ENCODE measurements at regions not wholly inside any gene's neighbourhood (a gene's known extent, or its start where the extent isn't known, plus 50 kb on each side); places are given as distances from the start of the nearest gene placed in this dataset.
"Not testable (repeated sequence)": the region's sequence is repeated elsewhere in the genome, so short reads cannot be mapped to it uniquely, and the experiment has no call there.

DNA sequence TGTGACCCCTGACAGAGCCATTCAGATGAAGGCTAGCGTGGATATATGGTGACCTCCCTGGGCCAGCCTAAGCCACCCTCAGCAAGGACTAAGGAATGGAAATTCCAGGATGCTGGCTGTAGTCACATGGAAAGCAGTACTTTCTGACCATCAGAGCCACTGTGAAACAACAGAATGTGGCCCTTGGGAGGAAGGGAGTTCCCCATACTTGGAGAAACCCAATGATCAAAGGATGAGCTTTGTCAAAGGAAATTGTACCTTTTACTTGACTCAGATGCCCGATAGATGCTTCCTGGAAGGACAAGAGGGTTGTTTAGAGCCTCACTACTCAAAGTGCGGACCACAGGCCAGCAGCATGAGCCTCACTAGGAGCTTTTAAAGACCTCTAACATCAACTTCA is 484.5 kb upstream of the PROK2 start:
- no peak for DNase-seq

GRCh38 chr3:72266921-72267524 is 482.1 kb upstream of the PROK2 start:
- DNase-seq, result not testable (repeated sequence)

- no peak for DNase-seq
Observed at GRCh38 chr3:72266016-72266370, 481.0 kb upstream of the PROK2 start.

GRCh38 chr3:72265256-72266015 is 480.5 kb upstream of the PROK2 start:
- DNase-seq, result no peak

- no peak for DNase-seq
Observed at GRCh38 chr3:72263223-72263990, 478.5 kb upstream of the PROK2 start.

GRCh38 chr3:72262736-72263135 is 477.8 kb upstream of the PROK2 start:
- DNase-seq, result no peak

DNA sequence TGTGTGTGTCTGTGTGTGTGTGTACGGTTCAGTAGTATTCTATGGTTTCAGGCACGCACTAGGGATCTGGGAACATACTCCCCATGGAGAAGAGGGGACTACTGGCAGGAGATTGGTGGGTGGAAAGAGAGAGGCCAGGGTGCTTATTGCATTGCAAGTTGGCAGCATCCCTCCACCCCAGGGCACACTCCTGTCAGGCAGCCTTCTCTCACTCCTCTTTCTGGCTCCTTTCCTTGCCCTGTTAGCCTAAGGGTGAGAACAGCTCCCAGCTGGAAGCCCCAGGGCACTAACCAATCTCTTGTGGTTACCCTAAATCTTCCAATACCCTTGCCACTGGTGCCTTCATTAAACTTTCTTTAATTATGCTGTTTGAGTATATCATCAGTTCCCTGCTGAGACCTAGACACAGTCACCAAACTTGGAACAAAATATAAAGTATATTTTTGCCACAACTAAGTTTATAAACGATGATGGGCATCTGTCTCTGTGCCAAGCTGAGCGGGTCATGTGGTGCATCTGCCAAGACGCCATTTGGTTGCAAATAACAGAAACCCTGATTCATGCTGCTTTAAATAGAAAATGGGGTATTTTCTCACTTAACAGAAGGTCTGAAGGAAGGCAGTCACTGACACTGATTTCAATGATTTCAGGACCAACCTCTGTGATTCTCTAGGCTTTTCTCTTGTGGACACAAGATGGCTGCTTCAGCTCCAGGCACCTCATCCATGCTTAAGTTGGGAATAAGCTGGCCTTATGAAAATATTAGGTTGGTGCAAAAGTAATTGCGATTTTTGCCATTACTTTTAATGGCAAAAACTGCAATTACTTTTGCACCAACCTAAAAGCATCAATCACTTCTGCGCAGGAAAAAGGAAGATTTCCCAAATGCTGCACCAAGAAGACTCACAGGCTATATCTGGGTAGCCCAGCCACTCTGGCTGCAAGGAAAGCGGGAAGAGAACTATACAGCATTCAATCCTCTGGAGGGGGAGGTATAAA is 476.9 kb upstream of the PROK2 start:
- no peak for DNase-seq

GRCh38 chr3:72260588-72260910 is 475.6 kb upstream of the PROK2 start:
- no peak for DNase-seq

DNA sequence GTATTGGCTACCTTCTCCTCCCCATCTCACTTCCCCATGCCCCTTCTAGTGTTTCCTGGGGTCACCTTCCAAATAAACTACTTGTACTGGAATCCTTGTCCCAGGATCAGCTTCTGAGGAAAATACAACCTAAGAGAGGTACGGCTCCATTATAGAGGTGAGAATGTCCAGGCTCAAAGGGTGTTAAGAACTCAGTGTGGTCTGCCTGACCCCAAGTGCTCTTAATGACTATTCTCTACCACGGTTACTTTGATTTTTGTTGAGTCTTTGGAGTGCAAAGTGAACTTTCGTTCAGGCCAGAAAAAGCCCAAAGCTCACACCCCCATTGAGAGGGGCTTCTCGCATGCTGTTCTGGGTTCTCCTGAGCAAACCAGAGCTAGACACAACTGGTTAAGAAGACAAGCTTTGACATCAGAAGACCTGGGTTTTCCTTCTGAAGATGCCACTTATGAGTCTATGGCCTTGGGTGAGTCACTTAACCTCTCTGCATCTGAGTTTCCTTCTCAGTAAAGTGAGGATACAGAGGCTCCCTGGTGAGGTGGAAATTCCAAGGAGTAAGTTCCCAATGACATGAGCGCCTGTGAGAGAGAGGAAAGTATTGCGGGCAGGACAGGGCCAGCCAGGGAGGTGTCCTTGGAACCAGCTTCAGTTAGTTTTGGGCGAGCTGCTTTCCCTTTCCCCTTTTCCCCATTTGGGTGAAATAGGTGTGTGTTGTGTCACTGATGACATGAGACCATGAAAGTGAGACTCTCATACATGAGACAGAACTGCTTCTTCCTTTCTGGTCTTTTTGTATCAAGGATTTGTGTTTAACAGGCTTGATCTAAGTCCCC is 475.0 kb upstream of the PROK2 start:
- DNase-seq, result no peak

DNA sequence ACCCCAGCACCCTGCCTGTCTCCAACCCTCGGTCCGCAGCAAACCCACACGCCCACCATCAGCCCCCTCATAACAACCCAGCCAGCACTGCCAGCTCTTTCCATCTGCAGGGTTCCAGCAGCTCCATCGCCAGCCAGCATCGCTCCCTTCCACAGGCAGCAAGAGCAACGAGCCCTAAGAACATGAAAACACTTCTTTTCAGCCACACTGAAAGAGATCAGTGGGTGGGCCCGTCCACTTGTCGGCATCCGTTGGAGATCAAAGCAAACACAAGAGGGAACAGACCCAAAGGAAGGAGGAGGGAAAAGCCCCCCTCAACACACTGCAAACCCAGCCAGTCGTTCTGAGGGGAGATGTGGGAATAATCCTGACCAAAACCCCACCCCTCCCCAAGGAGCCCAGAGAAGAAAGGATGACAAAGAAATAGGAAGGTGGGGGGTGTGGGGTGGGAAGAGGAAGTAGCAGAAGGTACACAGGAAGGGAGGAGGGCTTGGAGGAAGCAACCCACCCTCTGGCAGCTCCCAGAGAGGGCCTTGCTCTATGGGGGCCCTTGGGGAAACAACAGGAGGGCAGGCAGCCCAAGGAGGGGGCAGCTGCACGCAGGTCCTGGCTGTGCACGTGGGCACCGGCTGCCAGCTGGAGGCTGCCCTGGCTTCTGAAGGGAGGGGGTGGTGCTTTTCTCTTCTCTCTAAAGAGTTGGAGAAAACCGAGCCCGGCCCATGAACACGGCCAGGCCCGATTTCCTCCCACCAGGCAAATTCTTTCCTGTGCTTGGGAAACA is 473.6 kb upstream of the PROK2 start:
- no peak for DNase-seq

GRCh38 chr3:72257738-72258137 is 472.8 kb upstream of the PROK2 start:
- no peak for DNase-seq

DNA sequence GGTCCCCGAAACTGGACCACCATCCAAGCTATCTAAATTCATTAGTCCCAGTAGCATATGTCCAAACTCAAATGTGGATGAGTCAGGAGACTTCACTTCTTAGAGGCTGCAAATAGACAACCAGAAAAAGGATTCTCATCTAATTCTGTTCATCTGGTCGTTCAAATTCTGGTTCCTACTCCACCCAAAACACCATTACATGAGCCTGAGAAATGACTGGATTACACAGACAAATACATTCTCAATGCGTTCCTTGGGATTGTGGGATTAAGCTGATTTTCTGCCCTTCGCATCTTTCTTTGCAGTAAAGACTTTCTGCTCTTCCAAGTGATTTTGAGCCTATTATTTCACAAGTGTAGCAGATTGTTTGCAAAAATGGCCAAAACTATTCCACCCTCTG is 472.3 kb upstream of the PROK2 start:
- DNase-seq, result no peak

DNA sequence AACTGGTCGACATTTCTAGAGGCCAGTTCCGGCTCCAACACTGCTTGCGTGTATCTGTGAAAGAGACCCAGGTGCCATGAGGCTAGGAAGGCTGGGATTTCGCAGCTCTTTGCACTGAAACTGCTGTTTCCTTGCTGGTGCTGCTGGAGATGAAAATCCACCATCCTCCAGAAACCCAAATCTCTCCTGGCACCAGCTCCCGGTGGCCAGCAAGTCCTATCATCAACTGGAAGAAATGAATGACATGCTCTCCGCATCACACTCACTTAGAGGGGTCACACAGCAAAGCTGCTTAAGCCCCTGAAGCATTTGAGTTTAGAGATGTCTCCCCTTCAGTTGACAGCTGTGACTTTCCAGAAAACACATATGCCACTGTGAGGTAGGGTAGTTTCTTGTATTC is 471.8 kb upstream of the PROK2 start:
- DNase-seq, result no peak

- DNase-seq, result peak; percentile 24
Observed at GRCh38 chr3:72255791-72256559, 471.0 kb upstream of the PROK2 start.

DNA sequence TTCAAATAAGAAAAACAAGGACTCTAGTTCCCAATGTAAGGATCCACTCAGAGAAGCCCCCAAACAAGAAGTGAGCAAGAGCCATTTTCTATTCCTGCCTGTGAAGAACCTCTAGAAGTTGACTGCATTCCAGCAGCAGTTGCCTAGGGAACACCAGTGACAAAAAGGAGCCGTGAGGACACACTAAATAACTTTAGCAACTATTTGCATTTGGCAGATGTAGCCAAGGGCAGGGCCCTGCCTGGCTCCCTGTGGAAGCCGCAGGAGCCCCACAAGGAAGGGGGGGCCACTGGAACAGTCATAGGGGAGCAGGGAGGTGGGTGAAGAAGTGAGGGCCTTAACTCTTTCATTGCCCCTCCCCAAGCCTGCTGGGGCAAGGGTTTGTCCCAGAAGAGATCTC is 470.2 kb upstream of the PROK2 start:
- DNase-seq, result no peak

DNA sequence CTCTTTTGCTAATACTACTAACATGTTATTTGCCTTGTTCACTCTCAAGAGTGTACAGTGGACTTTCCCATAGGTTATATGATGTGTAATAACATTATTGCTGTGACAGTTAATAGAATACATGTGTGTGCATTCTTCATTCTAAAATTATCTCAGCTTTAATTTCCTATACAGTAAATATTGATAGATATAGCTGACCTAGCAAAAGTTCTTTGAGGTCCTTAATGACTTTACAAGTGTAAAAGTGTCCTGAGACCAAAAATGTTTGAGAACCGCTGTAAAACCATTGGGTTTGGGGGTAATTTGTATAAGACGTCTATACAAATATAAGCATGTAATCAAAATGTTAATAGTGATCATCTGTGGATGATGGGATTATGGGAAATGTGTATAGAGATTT is 469.5 kb upstream of the PROK2 start:
- no peak for DNase-seq

DNA sequence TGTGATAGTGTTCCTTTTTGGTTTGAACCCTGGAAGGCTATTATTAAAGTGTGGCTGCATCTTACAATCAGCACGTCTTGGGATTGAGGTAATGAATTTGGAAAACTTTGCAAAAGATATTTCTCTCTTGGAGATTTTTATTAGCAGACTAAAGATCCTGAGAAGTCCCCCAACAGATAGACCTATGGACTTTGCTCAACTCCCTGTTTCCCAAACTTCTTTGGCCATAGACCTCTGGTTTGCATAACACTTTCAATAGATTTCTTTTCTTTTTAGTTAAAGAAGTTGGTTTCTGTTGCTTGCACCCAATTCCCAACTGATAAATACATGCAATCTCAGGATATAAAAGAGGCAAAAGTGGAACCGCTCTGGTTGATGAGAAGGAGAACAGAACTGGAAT is 465.8 kb upstream of the PROK2 start:
- no peak for DNase-seq

DNA sequence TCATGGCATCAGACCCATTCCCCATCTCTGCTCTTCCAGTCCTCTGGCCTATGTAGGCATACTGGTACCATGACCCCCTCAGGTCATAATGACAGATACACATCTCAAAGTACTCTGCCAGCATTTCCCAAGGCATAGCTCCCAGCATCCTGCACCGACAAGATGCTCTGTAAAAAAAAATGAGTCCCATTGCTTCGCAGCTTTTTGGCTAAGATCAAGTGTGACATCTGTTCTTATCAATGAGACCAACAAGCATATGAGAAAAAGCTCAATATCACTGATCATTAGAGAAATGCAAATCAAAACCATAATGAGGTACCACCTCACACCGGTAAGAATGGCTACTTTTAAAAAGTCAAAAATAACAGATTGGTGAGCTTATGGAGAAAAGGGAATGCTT is 463.9 kb upstream of the PROK2 start:
- no peak for DNase-seq

DNA sequence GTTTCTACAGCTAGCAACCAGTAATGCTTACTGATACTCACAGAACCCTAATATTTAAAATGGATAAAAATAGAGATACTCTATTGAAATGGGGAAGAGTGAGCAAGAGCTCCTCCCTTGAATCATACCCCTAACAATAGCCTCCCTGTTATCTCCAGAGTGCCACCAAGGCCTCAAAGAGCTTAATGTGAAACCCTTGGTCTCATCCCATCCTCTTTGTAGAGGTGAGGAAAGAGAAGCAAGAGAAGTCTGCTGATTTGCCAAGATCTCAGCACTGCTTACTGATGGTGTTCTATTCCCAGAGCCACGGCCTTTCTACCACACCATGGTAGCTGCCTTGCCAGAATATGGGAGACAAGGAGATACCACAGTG is 463.4 kb upstream of the PROK2 start:
- no peak for DNase-seq

GRCh38 chr3:72247645-72248388 is 462.9 kb upstream of the PROK2 start:
- DNase-seq, result no peak

Data from activated CD4-positive, alpha-beta T cell treated with anti-CD3 and anti-CD28 coated beads, Interleukin-2, amount 50 U/mL, for 1 hour (primary cell).